ENCODE measurements at regions not wholly inside any gene's neighbourhood (a gene's known extent, or its start where the extent isn't known, plus 50 kb on each side); places are given as distances from the start of the nearest gene placed in this dataset.
"Not testable (repeated sequence)": the region's sequence is repeated elsewhere in the genome, so short reads cannot be mapped to it uniquely, and the experiment has no call there.

- no peak for DNase-seq (ENCODE audit: low spot score)
Measured at GRCh38 chr6:141877275-141877983, 255.3 kb upstream of the GJE1 start.

GRCh38 chr6:141874930-141875602, 257.7 kb upstream of the GJE1 start:
- no peak for DNase-seq (ENCODE audit: low spot score)

GRCh38 chr6:141869509-141869908, 263.2 kb upstream of the GJE1 start:
- not testable (repeated sequence) for DNase-seq (ENCODE audit: low spot score)

GRCh38 chr6:141867767-141868166, 265.0 kb upstream of the GJE1 start:
- no peak for DNase-seq (ENCODE audit: low spot score)

DNA sequence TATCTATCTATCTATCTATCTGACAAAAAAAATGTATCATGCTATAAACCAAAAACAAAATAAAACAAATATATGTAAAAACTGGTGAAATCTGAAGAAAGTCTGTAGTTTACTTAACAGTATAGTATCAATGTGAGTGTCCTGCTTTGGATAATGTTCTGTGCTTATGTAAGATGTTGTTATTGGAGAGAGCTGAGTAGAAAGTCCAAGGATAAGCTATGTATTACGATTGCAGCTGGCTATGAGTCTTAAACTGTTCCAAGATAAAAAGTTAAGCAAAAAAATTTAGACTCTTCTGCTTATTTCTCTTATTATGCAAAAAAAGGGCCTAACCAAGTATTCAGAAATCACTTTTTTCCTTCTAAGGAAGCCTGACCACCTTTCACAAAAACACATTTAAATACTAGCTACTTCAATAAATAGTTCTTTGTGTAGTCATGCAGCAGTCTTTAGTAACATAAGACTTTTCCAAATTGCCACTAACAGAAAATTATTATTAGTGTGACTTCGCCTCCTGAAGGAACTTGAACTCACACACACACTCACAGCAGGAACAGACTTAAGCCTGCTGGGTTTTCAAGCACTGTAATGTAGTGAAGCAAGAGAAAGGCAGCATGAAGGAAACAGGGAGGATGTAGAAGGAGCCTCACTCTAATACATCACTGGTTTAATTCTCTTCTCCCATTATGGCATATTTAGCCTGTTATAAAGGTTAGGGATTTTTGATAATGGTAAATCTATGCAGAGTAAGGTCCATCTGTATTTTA, 265.8 kb upstream of the GJE1 start:
- DNase-seq (ENCODE audit: low spot score): no peak

GRCh38 chr6:141851063-141851462, 281.7 kb upstream of the GJE1 start:
- no peak for DNase-seq (ENCODE audit: low spot score)

DNA sequence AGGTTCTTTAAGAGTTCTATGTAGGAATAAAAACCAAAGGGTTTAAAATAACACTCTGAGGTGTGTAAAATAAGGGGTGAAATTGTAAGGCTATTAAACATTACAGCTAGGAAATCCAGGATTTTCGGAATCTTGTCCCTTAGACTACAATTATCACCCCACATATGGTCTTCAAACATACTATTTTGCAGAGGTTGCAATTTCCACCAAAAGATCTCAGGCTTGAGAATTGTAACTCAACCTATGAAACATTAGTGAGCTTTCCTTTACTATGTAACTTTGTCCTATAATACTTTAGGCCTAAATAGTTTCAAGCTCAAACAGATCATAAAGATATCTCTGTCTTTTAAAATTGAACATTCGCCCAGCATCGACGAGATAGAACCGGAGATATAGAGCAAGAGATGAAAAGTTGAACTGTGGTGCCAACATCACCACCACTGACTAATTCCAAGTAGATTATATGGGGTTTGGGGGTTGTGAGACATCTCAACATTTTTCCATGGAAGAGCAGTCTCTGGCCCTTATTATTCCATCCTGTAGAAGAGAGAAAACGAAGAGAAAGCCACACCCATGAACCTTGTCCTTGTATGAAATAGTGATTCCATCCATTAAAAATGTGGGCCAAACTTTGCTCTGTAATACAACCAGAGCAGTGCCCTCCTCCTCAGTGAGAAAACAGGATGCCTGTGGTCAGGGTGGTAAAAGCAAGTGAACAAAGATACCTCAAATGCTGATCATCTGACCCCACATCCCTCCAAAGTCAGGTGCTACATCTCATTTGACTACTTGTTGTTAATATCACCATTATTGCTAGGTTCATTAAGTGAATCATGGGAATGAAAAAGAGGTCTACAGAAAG, 284.5 kb upstream of the GJE1 start:
- DNase-seq (ENCODE audit: low spot score): no peak

GRCh38 chr6:141846639-141847038, 286.1 kb upstream of the GJE1 start:
- DNase-seq (ENCODE audit: low spot score): no peak

DNA sequence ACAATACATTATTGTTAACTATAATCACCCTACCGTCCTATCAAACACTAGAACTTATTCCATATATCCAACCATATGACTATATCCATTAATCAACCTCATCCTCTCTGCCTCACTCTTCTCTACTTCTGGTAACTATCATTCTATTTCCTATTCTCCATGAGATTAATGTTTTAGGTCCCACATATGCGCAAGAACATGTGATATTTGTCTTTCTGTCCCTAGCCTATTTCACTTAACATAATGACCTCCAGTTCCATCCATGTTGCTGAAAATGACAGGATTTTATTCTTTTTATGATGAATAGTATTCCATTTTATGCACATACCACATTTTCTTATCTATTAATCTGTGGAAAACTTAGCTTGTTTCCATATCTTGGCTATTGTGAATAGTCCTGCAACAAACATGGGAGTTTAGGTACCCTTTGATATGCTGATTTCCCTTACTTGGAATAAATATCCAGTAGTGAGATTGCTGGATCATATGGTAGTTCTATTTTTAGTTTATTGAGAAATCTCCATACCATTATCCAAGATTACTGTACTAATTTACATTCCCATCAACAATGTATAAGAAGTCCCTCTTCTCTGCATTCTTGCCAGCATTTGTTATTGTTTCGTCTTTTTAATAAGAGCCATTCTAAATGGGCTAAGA, 289.4 kb upstream of the GJE1 start:
- DNase-seq (ENCODE audit: low spot score): no peak

GRCh38 chr6:141833001-141833655, 299.6 kb upstream of the GJE1 start:
- no peak for DNase-seq (ENCODE audit: low spot score)

GRCh38 chr6:141830530-141830929, 302.2 kb upstream of the GJE1 start:
- no peak for DNase-seq (ENCODE audit: low spot score)

GRCh38 chr6:141829566-141830360, 303.0 kb upstream of the GJE1 start:
- DNase-seq (ENCODE audit: low spot score): no peak

DNA sequence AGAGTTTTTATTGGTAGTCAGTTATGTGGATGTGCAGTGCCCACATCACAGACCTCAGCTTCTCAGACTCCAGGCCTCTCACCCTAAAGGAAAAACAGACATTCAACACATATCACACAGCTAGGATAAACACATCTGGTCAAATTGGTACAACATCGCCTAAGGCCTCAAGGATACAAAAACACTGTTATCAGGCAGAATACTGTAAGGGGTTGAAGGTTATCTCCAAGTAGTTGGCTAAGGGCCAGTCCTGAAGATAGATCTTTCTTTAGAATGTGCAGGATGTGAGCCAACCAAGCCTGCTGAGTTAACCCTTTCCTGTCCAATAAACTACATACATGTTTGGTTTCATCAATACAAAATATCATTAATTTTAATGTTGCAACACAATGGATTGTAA, 308.4 kb upstream of the GJE1 start:
- DNase-seq (ENCODE audit: low spot score): no peak

GRCh38 chr6:141815039-141815438, 317.7 kb upstream of the GJE1 start:
- not testable (repeated sequence) for DNase-seq (ENCODE audit: low spot score)

GRCh38 chr6:141809901-141810300, 322.8 kb upstream of the GJE1 start:
- no peak for DNase-seq (ENCODE audit: low spot score)

DNA sequence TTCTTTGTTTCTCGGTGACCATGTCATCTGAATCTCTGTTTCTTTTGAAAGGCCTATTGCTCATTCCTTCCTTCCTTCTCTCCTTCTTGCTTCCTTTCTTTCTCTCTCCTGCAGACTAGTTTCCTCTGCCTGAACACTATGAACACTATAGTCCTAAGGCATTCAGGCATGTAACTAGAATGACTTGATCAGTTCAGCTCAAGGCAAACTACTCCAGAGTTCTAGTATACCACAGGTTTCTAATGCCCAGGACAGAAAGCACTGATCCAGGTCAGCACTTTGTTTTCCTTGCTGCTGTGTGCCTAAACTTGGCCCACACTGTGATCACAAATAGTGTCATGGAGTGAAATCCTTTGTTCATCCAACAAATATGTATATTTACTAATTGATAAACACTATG, 324.1 kb upstream of the GJE1 start:
- DNase-seq (ENCODE audit: low spot score): no peak

DNA sequence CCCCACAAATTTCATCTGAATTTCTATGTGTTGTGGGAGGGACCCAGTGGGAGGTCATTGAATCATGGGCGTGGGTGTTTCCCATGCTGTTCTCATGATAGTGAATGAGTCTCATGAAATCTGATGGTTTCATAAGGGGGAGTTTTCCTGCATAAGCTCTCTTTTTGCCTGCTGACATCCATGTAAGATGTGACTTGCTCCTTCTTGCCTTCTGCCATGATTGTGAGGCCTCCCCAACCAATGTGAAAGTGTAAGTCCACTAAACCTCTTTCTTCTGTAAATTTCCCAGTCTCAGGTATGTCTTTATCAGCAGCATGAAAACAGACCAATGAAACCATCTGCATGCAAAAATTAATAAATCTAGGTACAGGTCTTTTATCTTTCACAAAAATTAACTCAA, 331.8 kb upstream of the GJE1 start:
- not testable (repeated sequence) for DNase-seq (ENCODE audit: low spot score)

DNA sequence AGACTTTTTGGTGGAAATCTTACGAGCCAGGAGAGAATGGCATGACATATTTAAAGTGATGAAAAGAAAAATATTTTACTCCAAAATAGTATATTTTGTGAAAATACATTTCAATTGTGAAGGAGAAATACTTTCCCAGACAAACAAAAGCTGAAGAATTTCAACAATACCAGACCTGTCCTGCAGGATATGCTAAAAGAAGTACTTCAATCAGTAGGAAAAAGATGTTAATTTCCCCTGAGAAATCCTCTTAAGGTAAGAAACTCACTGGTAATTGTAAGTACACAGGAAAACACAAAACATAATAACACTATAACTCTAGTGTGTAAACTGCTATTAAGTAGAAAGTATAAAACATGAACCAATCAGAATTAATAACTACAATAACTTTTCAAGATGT, 341.8 kb upstream of the GJE1 start:
- DNase-seq (ENCODE audit: low spot score): no peak

DNA sequence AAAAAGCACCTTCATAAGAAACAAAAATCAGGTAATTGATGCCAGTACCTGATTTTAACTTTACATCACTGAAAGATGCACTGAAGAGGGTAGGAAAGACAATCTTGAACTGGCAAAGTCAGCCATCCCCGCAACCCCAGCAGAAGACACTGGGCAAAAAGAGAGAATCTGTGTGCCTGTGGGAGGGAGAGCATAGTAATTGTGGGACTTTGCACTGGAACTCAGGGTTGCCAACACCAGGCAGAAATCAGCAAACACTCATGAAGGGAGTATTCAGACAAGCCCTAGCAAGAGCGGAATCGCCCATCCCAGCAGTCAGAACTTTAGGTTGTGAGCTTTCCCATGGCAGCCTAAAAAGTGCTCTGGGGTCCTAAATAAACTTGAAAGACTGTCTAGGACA, 344.6 kb upstream of the GJE1 start:
- no peak for DNase-seq (ENCODE audit: low spot score)

- DNase-seq (ENCODE audit: low spot score): no peak
Measured at GRCh38 chr6:141783585-141783984, 349.1 kb upstream of the GJE1 start.
